ENCODE measurements at regions not wholly inside any gene's neighbourhood (a gene's known extent, or its start where the extent isn't known, plus 50 kb on each side); places are given as distances from the start of the nearest gene placed in this dataset.
"Not testable (repeated sequence)": the region's sequence is repeated elsewhere in the genome, so short reads cannot be mapped to it uniquely, and the experiment has no call there.

DNA sequence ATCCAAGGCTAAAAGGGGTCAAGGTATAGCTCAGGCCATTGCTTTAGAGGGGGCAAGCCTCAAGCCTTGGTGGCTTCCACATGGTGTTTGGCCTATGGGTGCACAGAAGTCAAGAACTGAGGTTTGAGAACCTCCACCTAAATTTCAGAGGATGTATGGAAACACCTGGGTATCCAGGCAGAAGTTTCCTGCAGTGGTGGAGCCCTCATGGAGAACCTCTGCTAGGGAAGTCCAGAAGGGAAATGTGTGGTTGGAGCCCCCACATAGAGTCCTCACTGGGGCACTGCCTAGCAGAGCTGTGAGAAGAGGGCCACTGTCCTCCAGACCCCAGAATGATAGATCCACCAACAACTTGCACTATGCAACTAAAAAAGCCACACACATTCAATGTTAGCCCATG lies 678.7 kb upstream of the ADGRB3 start:
- Histone ChIP-seq H4K20me1 (ENCODE audit: insufficient read depth, poor library complexity, severe bottlenecking) (no peaks in the 10 kb centered on the region), H3K9me2 (replicated peaks; ENCODE audit: insufficient read depth) (no peaks in the 10 kb centered on the region), H3K36me3 (replicated peaks; ENCODE audit: insufficient read depth, low read depth) (no peaks in the 10 kb centered on the region), H3K79me2 (no peaks in the 10 kb centered on the region), H3K4me1 (ENCODE audit: insufficient read depth) (no peaks in the 10 kb centered on the region), H3K4me3 (no peak overlapping the region), H3K27me3 (no peaks in the 10 kb centered on the region), H3K4me2 (no peak overlapping the region), H3K27ac (no peak overlapping the region), H2AFZ (no peak overlapping the region), H3K9me3 (ENCODE audit: low read depth) (no peaks in the 10 kb centered on the region)
- no peak for DNase-seq (ENCODE audit: low spot score)
- TF ChIP-seq EZH2phosphoT487 (IDR thresholded peaks at IDR 0.05; ENCODE audit: low read depth, severe bottlenecking, unreplicated experiment) (no peak), EZH2 (IDR thresholded peaks at IDR 0.05; ENCODE audit: borderline replicate concordance) (no peak), CTCF (IDR thresholded peaks at IDR 0.05; ENCODE audit: poor library complexity) (no peak)

GRCh38 chr6:67952948-67953347 lies 682.1 kb upstream of the ADGRB3 start:
- H3K4me3 ChIP-seq, result no peak overlapping the region
- H2AFZ ChIP-seq, result no peak overlapping the region
- no peaks in the 10 kb centered on the region for H3K79me2 ChIP-seq
- no peak overlapping the region for H3K4me2 ChIP-seq
- no peaks in the 10 kb centered on the region for H3K4me1 ChIP-seq (ENCODE audit: insufficient read depth)
- no peaks in the 10 kb centered on the region for H3K9me3 ChIP-seq (ENCODE audit: low read depth)
- no peak for DNase-seq (ENCODE audit: low spot score)
- 55% methylated on average over 1 of the region's 1 CpG for WGBS (ENCODE audit: low lambda C conversion rate, missing lambda C conversion rate)
- no peaks in the 10 kb centered on the region for H3K9me2 ChIP-seq (replicated peaks; ENCODE audit: insufficient read depth)
- H3K27me3 ChIP-seq, result no peaks in the 10 kb centered on the region
- H3K36me3 ChIP-seq (replicated peaks; ENCODE audit: insufficient read depth, low read depth), result no peaks in the 10 kb centered on the region
- no peak overlapping the region for H3K27ac ChIP-seq
- TF ChIP-seq CTCF (IDR thresholded peaks at IDR 0.05; ENCODE audit: poor library complexity), result no peak
- no peak for TF ChIP-seq EZH2phosphoT487 (IDR thresholded peaks at IDR 0.05; ENCODE audit: low read depth, severe bottlenecking, unreplicated experiment)
- no peak for TF ChIP-seq EZH2 (IDR thresholded peaks at IDR 0.05; ENCODE audit: borderline replicate concordance)
- H4K20me1 ChIP-seq (ENCODE audit: insufficient read depth, poor library complexity, severe bottlenecking), result no peaks in the 10 kb centered on the region

DNA sequence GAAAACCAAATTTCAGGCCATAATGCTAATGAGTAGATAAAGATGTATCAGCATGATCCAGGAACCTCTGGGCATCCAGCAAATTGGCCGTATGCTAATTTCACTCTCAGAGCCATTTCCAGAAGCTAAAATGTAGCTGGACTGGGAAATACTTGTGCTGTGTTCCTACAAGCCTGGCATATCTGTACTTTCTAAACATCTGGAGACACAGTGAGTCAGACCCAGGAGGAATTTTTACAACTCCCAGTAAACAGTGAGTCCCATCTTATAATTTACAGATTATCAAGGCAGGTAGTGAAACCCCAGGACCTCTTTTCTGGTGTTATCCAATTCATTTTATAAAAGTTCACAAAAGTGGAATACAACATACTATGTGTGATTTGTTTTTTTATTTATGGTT lies 683.0 kb upstream of the ADGRB3 start:
- H3K79me2 ChIP-seq, result no peaks in the 10 kb centered on the region
- H3K27ac ChIP-seq, result no peak overlapping the region
- H3K27me3 ChIP-seq, result no peaks in the 10 kb centered on the region
- TF ChIP-seq EZH2 (IDR thresholded peaks at IDR 0.05; ENCODE audit: borderline replicate concordance) (no peak), EZH2phosphoT487 (IDR thresholded peaks at IDR 0.05; ENCODE audit: low read depth, severe bottlenecking, unreplicated experiment) (no peak), CTCF (IDR thresholded peaks at IDR 0.05; ENCODE audit: poor library complexity) (no peak)
- no peaks in the 10 kb centered on the region for H4K20me1 ChIP-seq (ENCODE audit: insufficient read depth, poor library complexity, severe bottlenecking)
- H3K36me3 ChIP-seq (replicated peaks; ENCODE audit: insufficient read depth, low read depth), result no peaks in the 10 kb centered on the region
- no peaks in the 10 kb centered on the region for H3K9me2 ChIP-seq (replicated peaks; ENCODE audit: insufficient read depth)
- no peak overlapping the region for H3K4me3 ChIP-seq
- H3K4me2 ChIP-seq, result no peak overlapping the region
- WGBS (ENCODE audit: low lambda C conversion rate, missing lambda C conversion rate), result 64% methylated on average over 1 of the region's 1 CpG
- peak; percentile 4 for DNase-seq (ENCODE audit: low spot score)
- H2AFZ ChIP-seq, result no peak overlapping the region
- H3K4me1 ChIP-seq (ENCODE audit: insufficient read depth), result no peaks in the 10 kb centered on the region
- no peaks in the 10 kb centered on the region for H3K9me3 ChIP-seq (ENCODE audit: low read depth)

GRCh38 chr6:67947762-67948161 lies 687.3 kb upstream of the ADGRB3 start:
- H3K4me1 ChIP-seq (ENCODE audit: insufficient read depth); DNase-seq (ENCODE audit: low spot score); H3K27ac ChIP-seq; H3K9me2 ChIP-seq (replicated peaks; ENCODE audit: insufficient read depth); H3K27me3 ChIP-seq; H3K79me2 ChIP-seq; H3K4me2 ChIP-seq; H3K4me3 ChIP-seq; H4K20me1 ChIP-seq (ENCODE audit: insufficient read depth, poor library complexity, severe bottlenecking); H3K36me3 ChIP-seq (replicated peaks; ENCODE audit: insufficient read depth, low read depth); H2AFZ ChIP-seq; H3K9me3 ChIP-seq (ENCODE audit: low read depth): not testable (repeated sequence)
- WGBS (ENCODE audit: low lambda C conversion rate, missing lambda C conversion rate), result 100% methylated on average over 1 of the region's 1 CpG

Measured in hepatocyte (in vitro differentiated cells).